Activated T-helper 1 cell treated with anti-CD3 and anti-CD28 coated beads, Interleukin-12 subunit alpha, Interleukin-12 subunit beta, Interleukin-2, Interleukin-4 antibody, amounts not matched to agents 30 ng/mL and 10 ng/mL and 1 ng/mL, durations not matched to agents 14 hours and 24 hours and 36 hours (primary cell): ENCODE measurements at regions not wholly inside any gene's neighbourhood (a gene's known extent, or its start where the extent isn't known, plus 50 kb on each side); places are given as distances from the start of the nearest gene placed in this dataset.

Experiments used
- DNase-seq: peaks from one replicate; pipeline ENCODE4 v3.0.0; 2021; ENCODE audit warnings: low spot score
- H3K27ac Mint-ChIP-seq: one replicate; pipeline ENCODE4 v1.8.0; 2021; ENCODE audit warnings: mild to moderate bottlenecking, mixed read lengths
- H3K27me3 Mint-ChIP-seq: one replicate; pipeline ENCODE4 v1.8.0; 2022; ENCODE audit warnings: mild to moderate bottlenecking, moderate library complexity, mixed read lengths; ENCODE audit not compliant: insufficient read depth
- H3K36me3 Mint-ChIP-seq: one replicate; pipeline ENCODE4 v1.8.0; 2021; ENCODE audit warnings: low read depth, mixed read lengths
- H3K4me1 Mint-ChIP-seq: one replicate; pipeline ENCODE4 v1.8.0; 2021; ENCODE audit warnings: low read depth, mixed read lengths
- H3K4me3 Mint-ChIP-seq: one replicate; pipeline ENCODE4 v1.8.0; 2021; ENCODE audit warnings: mild to moderate bottlenecking, moderate library complexity, mixed read lengths
- H3K9me3 Mint-ChIP-seq: one replicate; pipeline ENCODE4 v1.8.0; 2021; ENCODE audit warnings: mixed read lengths
- intact Hi-C: fragments of 100-400 bp; cut with micrococcal nuclease; formaldehyde crosslinking; loops from one replicate; pipeline ENCODE4 v1.15.1; 2024

GRCh38 chr10:121024905-121025584 lies 173.9 kb downstream of the WDR11 start:
- intact Hi-C loops, result no loop called here
- Mint-ChIP-seq H3K4me3 (no peak overlapping the region), H3K4me1 (no peaks in the 10 kb centered on the region), H3K27me3 (no peaks in the 10 kb centered on the region), H3K9me3 (no peaks in the 10 kb centered on the region), H3K27ac (no peak overlapping the region), H3K36me3 (no peaks in the 10 kb centered on the region)
- no peak for DNase-seq

- Mint-ChIP-seq H3K36me3 (no peaks in the 10 kb centered on the region), H3K4me1 (no peaks in the 10 kb centered on the region), H3K4me3 (no peak overlapping the region), H3K27me3 (no peaks in the 10 kb centered on the region), H3K9me3 (no peaks in the 10 kb centered on the region), H3K27ac (no peak overlapping the region)
- intact Hi-C loops, result no loop called here
- DNase-seq, result no peak
These were observed 174.6 kb downstream of the WDR11 start for GRCh38 chr10:121025731-121026130.

GRCh38 chr10:121027371-121027770 lies 176.2 kb downstream of the WDR11 start:
- DNase-seq, result no peak
- no peaks in the 10 kb centered on the region for H3K36me3 Mint-ChIP-seq
- H3K27me3 Mint-ChIP-seq, result no peaks in the 10 kb centered on the region
- H3K4me1 Mint-ChIP-seq, result no peaks in the 10 kb centered on the region
- no peak overlapping the region for H3K27ac Mint-ChIP-seq
- intact Hi-C loops, result no loop called here
- no peaks in the 10 kb centered on the region for H3K9me3 Mint-ChIP-seq
- no peak overlapping the region for H3K4me3 Mint-ChIP-seq

GRCh38 chr10:121032460-121032859 lies 181.3 kb downstream of the WDR11 start:
- intact Hi-C loops, result no loop called here
- Mint-ChIP-seq H3K4me1 (no peaks in the 10 kb centered on the region), H3K4me3 (no peak overlapping the region), H3K27me3 (no peaks in the 10 kb centered on the region), H3K9me3 (no peaks in the 10 kb centered on the region), H3K27ac (no peak overlapping the region), H3K36me3 (no peaks in the 10 kb centered on the region)
- DNase-seq, result no peak

GRCh38 chr10:121033366-121033765 lies 182.2 kb downstream of the WDR11 start:
- Mint-ChIP-seq H3K36me3 (no peaks in the 10 kb centered on the region), H3K9me3 (no peaks in the 10 kb centered on the region), H3K4me3 (no peak overlapping the region), H3K4me1 (no peaks in the 10 kb centered on the region), H3K27ac (no peak overlapping the region), H3K27me3 (no peaks in the 10 kb centered on the region)
- DNase-seq, result no peak
- intact Hi-C loops, result no loop called here

GRCh38 chr10:121036431-121036830 lies 185.3 kb downstream of the WDR11 start:
- Mint-ChIP-seq H3K27ac (no peak overlapping the region), H3K4me1 (no peaks in the 10 kb centered on the region), H3K36me3 (no peaks in the 10 kb centered on the region), H3K4me3 (no peak overlapping the region), H3K27me3 (no peaks in the 10 kb centered on the region), H3K9me3 (no peaks in the 10 kb centered on the region)
- DNase-seq, result no peak
- intact Hi-C loops, result no loop called here

- H3K4me3 Mint-ChIP-seq, result no peak overlapping the region
- H3K9me3 Mint-ChIP-seq, result no peaks in the 10 kb centered on the region
- no peaks in the 10 kb centered on the region for H3K4me1 Mint-ChIP-seq
These were observed 190.3 kb downstream of the WDR11 start for GRCh38 chr10:121041499-121041898.

GRCh38 chr10:121041906-121042305 lies 190.7 kb downstream of the WDR11 start:
- Mint-ChIP-seq H3K27ac (no peak overlapping the region), H3K27me3 (no peaks in the 10 kb centered on the region), H3K9me3 (no peaks in the 10 kb centered on the region), H3K4me3 (no peak overlapping the region), H3K4me1 (no peaks in the 10 kb centered on the region), H3K36me3 (no peaks in the 10 kb centered on the region)
- DNase-seq, result no peak
- intact Hi-C loops, result no loop called here

More at GRCh38 chr10:121041499-121041898, 190.3 kb downstream of the WDR11 start:
- Mint-ChIP-seq H3K27ac (no peak overlapping the region), H3K27me3 (no peaks in the 10 kb centered on the region), H3K36me3 (no peaks in the 10 kb centered on the region)
- no peak for DNase-seq
- intact Hi-C loops, result no loop called here

GRCh38 chr10:121042342-121042741 lies 191.2 kb downstream of the WDR11 start:
- no peak overlapping the region for H3K4me3 Mint-ChIP-seq
- no peaks in the 10 kb centered on the region for H3K27me3 Mint-ChIP-seq
- intact Hi-C loops, result no loop called here
- H3K27ac Mint-ChIP-seq, result no peak overlapping the region
- no peaks in the 10 kb centered on the region for H3K9me3 Mint-ChIP-seq
- no peaks in the 10 kb centered on the region for H3K36me3 Mint-ChIP-seq
- no peak for DNase-seq
- no peaks in the 10 kb centered on the region for H3K4me1 Mint-ChIP-seq

- DNase-seq, result no peak
- intact Hi-C loops, result no loop called here
- H3K4me1 Mint-ChIP-seq, result no peaks in the 10 kb centered on the region
- H3K36me3 Mint-ChIP-seq, result no peaks in the 10 kb centered on the region
- no peak overlapping the region for H3K27ac Mint-ChIP-seq
- no peaks in the 10 kb centered on the region for H3K27me3 Mint-ChIP-seq
- H3K4me3 Mint-ChIP-seq, result no peak overlapping the region
- H3K9me3 Mint-ChIP-seq, result no peaks in the 10 kb centered on the region
These were observed 192.1 kb downstream of the WDR11 start for GRCh38 chr10:121043124-121043849.

GRCh38 chr10:121048749-121049148 lies 197.6 kb downstream of the WDR11 start:
- Mint-ChIP-seq H3K4me3 (no peak overlapping the region), H3K4me1 (no peaks in the 10 kb centered on the region), H3K27me3 (no peaks in the 10 kb centered on the region), H3K9me3 (no peaks in the 10 kb centered on the region), H3K27ac (no peak overlapping the region), H3K36me3 (no peaks in the 10 kb centered on the region)
- intact Hi-C loops, result no loop called here
- no peak for DNase-seq

GRCh38 chr10:121049489-121049888 lies 198.3 kb downstream of the WDR11 start:
- intact Hi-C loops, result no loop called here
- H3K4me3 Mint-ChIP-seq, result no peak overlapping the region
- no peaks in the 10 kb centered on the region for H3K4me1 Mint-ChIP-seq
- DNase-seq, result no peak
- no peak overlapping the region for H3K27ac Mint-ChIP-seq
- no peaks in the 10 kb centered on the region for H3K36me3 Mint-ChIP-seq
- no peaks in the 10 kb centered on the region for H3K27me3 Mint-ChIP-seq
- H3K9me3 Mint-ChIP-seq, result no peaks in the 10 kb centered on the region

GRCh38 chr10:121049923-121050322 lies 198.8 kb downstream of the WDR11 start:
- Mint-ChIP-seq H3K9me3 (no peaks in the 10 kb centered on the region), H3K36me3 (no peaks in the 10 kb centered on the region), H3K4me1 (no peaks in the 10 kb centered on the region), H3K4me3 (no peak overlapping the region), H3K27me3 (no peaks in the 10 kb centered on the region), H3K27ac (no peak overlapping the region)
- intact Hi-C loops, result no loop called here
- DNase-seq, result no peak
